ENCODE measurements at regions not wholly inside any gene's neighbourhood (a gene's known extent, or its start where the extent isn't known, plus 50 kb on each side); places are given as distances from the start of the nearest gene placed in this dataset.

DNA sequence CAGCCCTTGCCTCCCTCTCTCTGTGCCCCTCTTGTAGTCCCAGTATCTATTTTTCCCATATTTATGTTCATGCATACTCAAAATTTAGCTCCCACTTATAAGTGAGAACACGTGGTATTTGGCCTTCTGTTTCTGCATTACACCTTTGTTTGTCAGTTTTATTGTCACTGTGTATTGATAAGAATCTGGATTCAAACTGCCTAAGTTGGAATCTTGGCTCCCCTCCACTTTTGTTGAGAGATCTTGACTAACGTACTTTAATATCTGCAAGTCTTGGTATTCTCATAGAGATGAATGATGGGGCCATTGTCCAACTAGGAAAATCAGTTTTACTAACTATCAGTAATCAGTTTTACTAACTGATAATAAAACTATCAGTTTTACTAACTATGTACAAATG lies 87.8 kb upstream of the PRMT6 start:
- TF ChIP-seq, protein P1, sequence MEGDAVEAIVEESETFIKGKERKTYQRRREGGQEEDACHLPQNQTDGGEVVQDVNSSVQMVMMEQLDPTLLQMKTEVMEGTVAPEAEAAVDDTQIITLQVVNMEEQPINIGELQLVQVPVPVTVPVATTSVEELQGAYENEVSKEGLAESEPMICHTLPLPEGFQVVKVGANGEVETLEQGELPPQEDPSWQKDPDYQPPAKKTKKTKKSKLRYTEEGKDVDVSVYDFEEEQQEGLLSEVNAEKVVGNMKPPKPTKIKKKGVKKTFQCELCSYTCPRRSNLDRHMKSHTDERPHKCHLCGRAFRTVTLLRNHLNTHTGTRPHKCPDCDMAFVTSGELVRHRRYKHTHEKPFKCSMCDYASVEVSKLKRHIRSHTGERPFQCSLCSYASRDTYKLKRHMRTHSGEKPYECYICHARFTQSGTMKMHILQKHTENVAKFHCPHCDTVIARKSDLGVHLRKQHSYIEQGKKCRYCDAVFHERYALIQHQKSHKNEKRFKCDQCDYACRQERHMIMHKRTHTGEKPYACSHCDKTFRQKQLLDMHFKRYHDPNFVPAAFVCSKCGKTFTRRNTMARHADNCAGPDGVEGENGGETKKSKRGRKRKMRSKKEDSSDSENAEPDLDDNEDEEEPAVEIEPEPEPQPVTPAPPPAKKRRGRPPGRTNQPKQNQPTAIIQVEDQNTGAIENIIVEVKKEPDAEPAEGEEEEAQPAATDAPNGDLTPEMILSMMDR (IDR thresholded peaks at IDR 0.05) = no peak
- TF ChIP-seq TCF7L2 (IDR thresholded peaks at IDR 0.05; ENCODE audit: low read depth, low read length) (no peak), SIN3A (IDR thresholded peaks at IDR 0.05; ENCODE audit: borderline replicate concordance, insufficient read depth, low read depth, low read length) (no peak)
- TF ChIP-seq, protein P2, sequence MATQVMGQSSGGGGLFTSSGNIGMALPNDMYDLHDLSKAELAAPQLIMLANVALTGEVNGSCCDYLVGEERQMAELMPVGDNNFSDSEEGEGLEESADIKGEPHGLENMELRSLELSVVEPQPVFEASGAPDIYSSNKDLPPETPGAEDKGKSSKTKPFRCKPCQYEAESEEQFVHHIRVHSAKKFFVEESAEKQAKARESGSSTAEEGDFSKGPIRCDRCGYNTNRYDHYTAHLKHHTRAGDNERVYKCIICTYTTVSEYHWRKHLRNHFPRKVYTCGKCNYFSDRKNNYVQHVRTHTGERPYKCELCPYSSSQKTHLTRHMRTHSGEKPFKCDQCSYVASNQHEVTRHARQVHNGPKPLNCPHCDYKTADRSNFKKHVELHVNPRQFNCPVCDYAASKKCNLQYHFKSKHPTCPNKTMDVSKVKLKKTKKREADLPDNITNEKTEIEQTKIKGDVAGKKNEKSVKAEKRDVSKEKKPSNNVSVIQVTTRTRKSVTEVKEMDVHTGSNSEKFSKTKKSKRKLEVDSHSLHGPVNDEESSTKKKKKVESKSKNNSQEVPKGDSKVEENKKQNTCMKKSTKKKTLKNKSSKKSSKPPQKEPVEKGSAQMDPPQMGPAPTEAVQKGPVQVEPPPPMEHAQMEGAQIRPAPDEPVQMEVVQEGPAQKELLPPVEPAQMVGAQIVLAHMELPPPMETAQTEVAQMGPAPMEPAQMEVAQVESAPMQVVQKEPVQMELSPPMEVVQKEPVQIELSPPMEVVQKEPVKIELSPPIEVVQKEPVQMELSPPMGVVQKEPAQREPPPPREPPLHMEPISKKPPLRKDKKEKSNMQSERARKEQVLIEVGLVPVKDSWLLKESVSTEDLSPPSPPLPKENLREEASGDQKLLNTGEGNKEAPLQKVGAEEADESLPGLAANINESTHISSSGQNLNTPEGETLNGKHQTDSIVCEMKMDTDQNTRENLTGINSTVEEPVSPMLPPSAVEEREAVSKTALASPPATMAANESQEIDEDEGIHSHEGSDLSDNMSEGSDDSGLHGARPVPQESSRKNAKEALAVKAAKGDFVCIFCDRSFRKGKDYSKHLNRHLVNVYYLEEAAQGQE (IDR thresholded peaks at IDR 0.05; ENCODE audit: insufficient read depth in 1 of 2, low read depth in 2 of 2, low read length in 1 of 2) = no peak

Measured in Panc1 (cell line).